GM23248 (cell line): ENCODE measurements at regions not wholly inside any gene's neighbourhood (a gene's known extent, or its start where the extent isn't known, plus 50 kb on each side); places are given as distances from the start of the nearest gene placed in this dataset.

Experiments
- DNase-seq: peaks from one replicate; pipeline ENCODE4 v3.0.0-alpha.2; 2015
- H2AFZ ChIP-seq: fragments of 200-600 bp; sonication (generic); 2 replicates; pipeline ENCODE4 v1.6.1; 2016; ENCODE audit warnings: antibody characterized with exemption
- H3F3A ChIP-seq: fragments of 200-600 bp; sonication (generic); 2 replicates; pipeline ENCODE4 v1.6.1; 2016; ENCODE audit warnings: mild to moderate bottlenecking, antibody characterized with exemption, mixed run types; ENCODE audit not compliant: insufficient read depth
- H3K27ac ChIP-seq: fragments of 200-600 bp; sonication (generic); 2 replicates; pipeline ENCODE4 v1.5.1; 2016; ENCODE audit warnings: mild to moderate bottlenecking
- H3K27me3 ChIP-seq: fragments of 200-600 bp; sonication (generic); replicated peaks from 2 replicates; pipeline ENCODE4 v1.6.1; 2016; ENCODE audit warnings: mild to moderate bottlenecking; ENCODE audit not compliant: insufficient read depth
- H3K36me3 ChIP-seq: fragments of 200-600 bp; sonication (generic); 2 replicates; pipeline ENCODE4 v1.6.1; 2016; ENCODE audit warnings: low read depth, mild to moderate bottlenecking
- H3K4me1 ChIP-seq: fragments of 200-600 bp; sonication (generic); 2 replicates; pipeline ENCODE4 v1.6.1; 2016; ENCODE audit warnings: mild to moderate bottlenecking; ENCODE audit not compliant: insufficient read depth
- H3K4me2 ChIP-seq: fragments of 200-600 bp; sonication (generic); one replicate; pipeline ENCODE4 v1.6.1; 2016; ENCODE audit warnings: mild to moderate bottlenecking; ENCODE audit not compliant: unreplicated experiment
- H3K4me3 ChIP-seq: fragments of 200-600 bp; sonication (generic); 2 replicates; pipeline ENCODE4 v1.5.1; 2016; ENCODE audit warnings: mild to moderate bottlenecking
- H3K79me2 ChIP-seq: fragments of 200-600 bp; sonication (generic); 2 replicates; pipeline ENCODE4 v1.6.1; 2016; ENCODE audit warnings: mild to moderate bottlenecking; ENCODE audit not compliant: insufficient read depth
- H3K9ac ChIP-seq: fragments of 200-600 bp; sonication (generic); 2 replicates; pipeline ENCODE4 v1.6.1; 2016; ENCODE audit warnings: mild to moderate bottlenecking
- H3K9me2 ChIP-seq: fragments of 200-600 bp; sonication (generic); 2 replicates; pipeline ENCODE4 v1.6.1; 2016; ENCODE audit warnings: mixed run types, mild to moderate bottlenecking, moderate library complexity; ENCODE audit not compliant: insufficient read depth
- H3K9me3 ChIP-seq: fragments of 200-600 bp; sonication (generic); one replicate; pipeline ENCODE4 v1.6.1; 2017; ENCODE audit warnings: low read depth
- H4K20me1 ChIP-seq: fragments of 200-600 bp; sonication (generic); 2 replicates; pipeline ENCODE4 v1.6.0; 2016; ENCODE audit not compliant: insufficient read depth
- EZH2 ChIP-seq: fragments of 200-600 bp; sonication (generic); IDR thresholded peaks from 2 replicates; pipeline ENCODE4 v1.6.1; 2018; ENCODE audit warnings: antibody characterized with exemption, mild to moderate bottlenecking; ENCODE audit not compliant: insufficient read depth, poor library complexity, severe bottlenecking
- EZH2phosphoT487 ChIP-seq: fragments of 200-600 bp; sonication (generic); IDR thresholded peaks from 2 replicates; pipeline ENCODE4 v1.6.1; 2018; ENCODE audit warnings: antibody characterized with exemption, moderate library complexity, mild to moderate bottlenecking, low read depth; ENCODE audit not compliant: insufficient read depth
- WGBS, 2 experiments: methylation state at CpG; one replicate each; pipeline ENCODE4 v1.1.6; 2015 to 2017; ENCODE audit warnings: low lambda C conversion rate in 2 of 2, low coverage in 1 of 2; ENCODE audit errors: missing lambda C conversion rate in 2 of 2; 5-methylcytosine and 5-hydroxymethylcytosine counted together
- in situ Hi-C: fragments of 300-500 bp; cut with MboI; formaldehyde crosslinking; loops from 2 replicates; pipeline ENCODE4 v1.15.0; 2020

DNA sequence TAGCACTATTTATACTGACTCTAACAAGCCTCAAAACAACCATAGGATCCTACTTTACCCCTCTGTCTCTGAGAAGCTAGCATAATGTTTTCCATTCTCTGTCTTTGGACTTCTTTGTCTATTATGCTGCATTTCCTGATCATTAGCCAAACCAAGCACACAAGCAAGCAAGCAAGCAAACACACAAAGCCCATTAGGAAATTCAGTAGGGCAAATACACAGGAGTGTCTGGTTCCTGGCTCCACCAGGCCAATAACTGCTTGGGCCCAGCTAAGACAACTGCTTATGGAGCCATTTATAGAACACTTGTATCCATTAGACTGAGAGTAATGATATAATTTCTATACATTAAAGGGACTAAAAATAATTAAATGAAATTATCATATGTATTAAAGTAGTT, 952.9 kb upstream of the EPHA7 start:
- H2AFZ ChIP-seq: no peak overlapping the region
- in situ Hi-C loops: no loop called here
- no peak overlapping the region for H3K27ac ChIP-seq
- H3K9me2 ChIP-seq: no peaks in the 10 kb centered on the region
- no peaks in the 10 kb centered on the region for H3K36me3 ChIP-seq
- H3K4me1 ChIP-seq: no peaks in the 10 kb centered on the region
- H3K27me3 ChIP-seq: no peaks in the 10 kb centered on the region
- no peaks in the 10 kb centered on the region for H3K79me2 ChIP-seq
- H3F3A ChIP-seq: no peaks in the 10 kb centered on the region
- no peak for TF ChIP-seq EZH2
- no peak for TF ChIP-seq EZH2phosphoT487
- H3K9ac ChIP-seq: no peak overlapping the region
- H3K4me3 ChIP-seq: no peak overlapping the region
- no peak overlapping the region for H3K4me2 ChIP-seq
- DNase-seq: no peak
- H4K20me1 ChIP-seq: no peaks in the 10 kb centered on the region
- no peaks in the 10 kb centered on the region for H3K9me3 ChIP-seq

DNA sequence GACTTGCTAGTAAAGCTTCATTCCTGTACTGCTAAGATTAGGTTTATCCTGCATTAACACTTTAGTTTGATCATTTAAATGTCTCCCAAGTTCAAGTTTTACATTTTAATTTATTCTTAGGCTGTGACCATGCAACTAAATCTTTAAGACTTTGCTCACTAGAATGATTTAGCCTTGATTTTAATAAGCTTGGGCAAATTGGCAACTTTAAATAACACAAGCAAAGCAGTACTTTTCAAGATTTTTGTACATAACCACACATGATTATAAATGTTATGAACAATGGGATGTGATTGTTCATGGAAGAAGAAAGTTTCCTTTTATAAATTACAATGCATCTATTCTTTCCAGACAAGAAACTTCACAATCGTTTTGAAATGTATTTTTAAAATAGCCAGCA, 948.0 kb upstream of the EPHA7 start:
- WGBS, 2 experiments: 0% methylated on average over 1 of the region's 1 CpG
- H3K9ac ChIP-seq: no peak overlapping the region
- no peaks in the 10 kb centered on the region for H3K4me1 ChIP-seq
- H3K4me3 ChIP-seq: no peak overlapping the region
- no peak overlapping the region for H3K4me2 ChIP-seq
- H2AFZ ChIP-seq: no peak overlapping the region
- in situ Hi-C loops: no loop called here
- H3K36me3 ChIP-seq: no peaks in the 10 kb centered on the region
- no peaks in the 10 kb centered on the region for H3K9me3 ChIP-seq
- no peaks in the 10 kb centered on the region for H3K9me2 ChIP-seq
- H3K27ac ChIP-seq: no peak overlapping the region
- no peaks in the 10 kb centered on the region for H3F3A ChIP-seq
- DNase-seq: no peak
- H3K79me2 ChIP-seq: no peaks in the 10 kb centered on the region
- TF ChIP-seq EZH2: no peak
- no peak for TF ChIP-seq EZH2phosphoT487
- H3K27me3 ChIP-seq: no peaks in the 10 kb centered on the region
- H4K20me1 ChIP-seq: no peaks in the 10 kb centered on the region

DNA sequence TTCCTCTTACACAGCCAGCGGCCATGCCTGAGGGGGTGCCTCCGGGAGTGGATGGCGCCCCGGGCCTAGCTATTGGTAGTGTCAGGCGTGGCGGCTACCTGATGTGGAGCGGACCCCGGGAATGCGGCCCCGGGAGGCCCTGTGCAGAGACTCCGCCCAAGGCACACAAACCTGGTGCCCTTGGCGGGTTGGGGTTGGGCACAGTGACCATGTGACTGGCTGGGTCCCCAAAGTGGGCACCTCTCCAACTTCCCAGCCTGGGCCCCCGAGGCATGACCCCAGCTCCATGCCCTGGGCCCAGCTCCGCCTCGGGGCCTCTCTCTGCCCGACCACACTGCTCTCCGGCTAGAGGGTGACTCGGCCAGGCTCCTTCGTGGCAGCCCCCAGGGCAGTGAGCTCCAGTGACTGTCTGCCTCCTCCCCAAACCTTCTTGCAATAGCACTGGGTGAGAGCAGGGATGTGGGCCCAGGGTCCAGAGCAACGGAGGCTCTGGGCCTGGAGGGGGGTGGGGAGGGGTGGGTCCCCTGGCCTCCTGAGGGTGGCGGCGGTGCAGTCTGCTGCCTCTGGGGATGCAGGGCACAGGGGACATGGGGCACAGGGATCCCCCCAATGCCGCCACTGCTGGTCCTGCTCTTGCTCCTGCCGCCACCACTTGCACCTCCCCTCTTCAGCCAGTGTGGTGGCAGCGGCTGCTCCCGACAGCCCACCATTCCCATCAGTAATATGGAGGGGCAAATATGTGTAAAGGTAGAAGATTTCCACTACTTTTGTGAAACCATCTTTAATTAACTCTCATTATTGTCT, 942.9 kb upstream of the EPHA7 start:
- 58 to 70% methylated on average over 22 to 23 of the region's 26 CpGs for WGBS, 2 experiments

DNA sequence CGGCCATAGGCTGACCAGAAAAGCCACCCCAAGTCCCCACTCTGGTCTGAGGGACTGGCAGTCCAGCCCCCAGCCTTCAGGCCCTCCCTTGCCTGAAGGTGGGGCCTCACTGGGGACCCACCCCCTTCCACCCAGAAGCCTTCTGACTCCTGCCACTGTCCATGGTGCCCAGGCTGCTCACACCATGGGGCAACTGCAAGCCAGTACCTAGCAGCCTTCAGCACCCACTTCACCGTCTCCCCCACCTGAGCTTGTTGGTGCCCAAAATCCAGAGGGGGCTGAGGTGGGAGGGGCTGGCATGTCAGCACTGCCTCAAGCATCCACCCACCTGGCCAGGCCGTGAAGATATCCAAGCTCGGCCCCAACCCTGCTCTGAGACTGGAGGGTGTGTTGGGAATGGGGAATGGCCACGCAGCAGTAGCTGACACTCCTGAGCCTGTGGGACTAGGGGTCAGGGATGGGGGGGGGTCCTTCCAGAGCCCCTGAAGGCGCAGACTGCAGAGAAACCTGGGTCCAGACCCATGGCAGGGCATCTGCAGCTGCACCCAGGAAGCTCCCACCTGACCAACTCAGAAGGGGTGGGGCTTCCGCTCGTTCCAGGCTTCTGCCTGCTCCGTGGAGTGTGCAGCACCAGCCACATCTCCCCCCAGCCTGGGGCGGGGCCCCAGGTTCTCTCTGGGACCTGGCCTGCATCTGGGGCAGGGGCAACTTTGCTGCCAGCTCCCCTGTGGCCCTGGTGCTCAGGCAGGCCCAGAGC, 942.1 kb upstream of the EPHA7 start:
- H3K27ac ChIP-seq: no peak overlapping the region
- no peak overlapping the region for H3K9ac ChIP-seq
- in situ Hi-C loops: no loop called here
- no peaks in the 10 kb centered on the region for H3K4me1 ChIP-seq
- H3K9me3 ChIP-seq: no peaks in the 10 kb centered on the region
- WGBS, 2 experiments: 38 to 41% methylated on average over 10 of the region's 10 CpGs
- H3K79me2 ChIP-seq: no peaks in the 10 kb centered on the region
- H3K9me2 ChIP-seq: no peaks in the 10 kb centered on the region
- H3K4me3 ChIP-seq: no peak overlapping the region
- no peaks in the 10 kb centered on the region for H3F3A ChIP-seq
- H3K27me3 ChIP-seq: no peaks in the 10 kb centered on the region
- H4K20me1 ChIP-seq: no peaks in the 10 kb centered on the region
- no peak for TF ChIP-seq EZH2phosphoT487
- TF ChIP-seq EZH2: no peak
- DNase-seq: no peak
- no peaks in the 10 kb centered on the region for H3K36me3 ChIP-seq
- H3K4me2 ChIP-seq: no peak overlapping the region
- H2AFZ ChIP-seq: no peak overlapping the region

More for the DNA sequence above, 942.9 kb upstream of the EPHA7 start:
- Histone ChIP-seq H3K9me3 (no peaks in the 10 kb centered on the region), H3K36me3 (no peaks in the 10 kb centered on the region), H4K20me1 (no peaks in the 10 kb centered on the region), H3K4me2 (no peak overlapping the region), H3K27me3 (no peaks in the 10 kb centered on the region), H3F3A (no peaks in the 10 kb centered on the region), H3K4me3 (no peak overlapping the region), H3K27ac (no peak overlapping the region), H2AFZ (no peak overlapping the region), H3K9ac (no peak overlapping the region), H3K79me2 (no peaks in the 10 kb centered on the region), H3K4me1 (no peaks in the 10 kb centered on the region), H3K9me2 (no peaks in the 10 kb centered on the region)
- no peak for TF ChIP-seq EZH2
- TF ChIP-seq EZH2phosphoT487: no peak
- no peak for DNase-seq
- in situ Hi-C loops: no loop called here
